Stromal cell of bone marrow (primary cell): ENCODE measurements at regions not wholly inside any gene's neighbourhood (a gene's known extent, or its start where the extent isn't known, plus 50 kb on each side); places are given as distances from the start of the nearest gene placed in this dataset.
"Not testable (repeated sequence)": the region's sequence is repeated elsewhere in the genome, so short reads cannot be mapped to it uniquely, and the experiment has no call there.

Source experiments
- DNase-seq: peaks from one replicate; pipeline ENCODE4 v3.0.0-alpha.2; 2012; ENCODE audit warnings: low read depth

GRCh38 chr6:21918666-21919065 lies 325.1 kb downstream of the SOX4 start:
- DNase-seq = no peak

GRCh38 chr6:21922086-21922485 lies 328.5 kb downstream of the SOX4 start:
- peak; percentile 8 for DNase-seq

- no peak for DNase-seq
Measured at GRCh38 chr6:21924002-21924401, 330.5 kb downstream of the SOX4 start.

- no peak for DNase-seq
Measured at GRCh38 chr6:21928827-21929226, 335.3 kb downstream of the SOX4 start.

- no peak for DNase-seq
Measured at GRCh38 chr6:21931641-21932335, 338.2 kb downstream of the SOX4 start.

- no peak for DNase-seq
Measured at GRCh38 chr6:21933351-21933750, 339.8 kb downstream of the SOX4 start.

- DNase-seq = no peak
Measured at GRCh38 chr6:21935142-21935541, 341.6 kb downstream of the SOX4 start.

- peak; percentile 70 for DNase-seq
Measured at GRCh38 chr6:21935561-21936028, 342.0 kb downstream of the SOX4 start.

GRCh38 chr6:21937466-21937865 lies 343.9 kb downstream of the SOX4 start:
- no peak for DNase-seq

- DNase-seq = not testable (repeated sequence)
Measured at GRCh38 chr6:21939066-21939465, 345.5 kb downstream of the SOX4 start.

GRCh38 chr6:21941926-21942325 lies 348.4 kb downstream of the SOX4 start:
- no peak for DNase-seq

GRCh38 chr6:21942897-21943296 lies 349.3 kb downstream of the SOX4 start:
- no peak for DNase-seq

- peak; percentile 86 for DNase-seq
Measured at GRCh38 chr6:21946298-21946783, 350.5 kb downstream of the PRL start.

GRCh38 chr6:21947227-21947626 lies 349.6 kb downstream of the PRL start:
- not testable (repeated sequence) for DNase-seq

- DNase-seq = no peak
Measured at GRCh38 chr6:21947731-21948386, 349.0 kb downstream of the PRL start.

- no peak for DNase-seq
Measured at GRCh38 chr6:21949211-21949801, 347.5 kb downstream of the PRL start.

GRCh38 chr6:21952367-21952766 lies 344.5 kb downstream of the PRL start:
- no peak for DNase-seq

- DNase-seq = no peak
Measured at GRCh38 chr6:21953831-21954801, 342.7 kb downstream of the PRL start.

- DNase-seq = no peak
Measured at GRCh38 chr6:21955053-21955595, 341.7 kb downstream of the PRL start.

- DNase-seq = no peak
Measured at GRCh38 chr6:21955951-21956350, 340.9 kb downstream of the PRL start.

- no peak for DNase-seq
Measured at GRCh38 chr6:21958428-21958827, 338.4 kb downstream of the PRL start.

- DNase-seq = no peak
Measured at GRCh38 chr6:21961226-21961625, 335.6 kb downstream of the PRL start.
